ENCODE measurements at regions not wholly inside any gene's neighbourhood (a gene's known extent, or its start where the extent isn't known, plus 50 kb on each side); places are given as distances from the start of the nearest gene placed in this dataset.

- Histone ChIP-seq H3K4me2 (ENCODE audit: insufficient read depth in 1 of 2, low read depth in 2 of 2, low read length in 2 of 2) (no peak overlapping the region), H3K36me3 (ENCODE audit: control insufficient read depth in 2 of 4, insufficient read depth in 4 of 4, low read length in 3 of 4) (no peaks in the 10 kb centered on the region), H4K5ac (ENCODE audit: insufficient read length, low read depth, low read length) (no peak overlapping the region), H3K27ac (ENCODE audit: low read depth, low read length) (no peak overlapping the region), H2BK5ac (ENCODE audit: low read depth, low read length) (no peak overlapping the region), H3K27me3 (replicated peaks in 1 of 4; ENCODE audit: control insufficient read depth in 3 of 4, extremely low read depth in 1 of 4, insufficient read depth in 3 of 4, low read length in 3 of 4) (no peaks in the 10 kb centered on the region), H4K91ac (replicated peaks; ENCODE audit: insufficient read length, low read length) (no peak overlapping the region), H3K9ac (replicated peaks in 1 of 4; ENCODE audit: extremely low read depth in 1 of 4, low read depth in 3 of 4, low read length in 3 of 4) (no peak overlapping the region), H3K9me3 (ENCODE audit: insufficient read depth in 2 of 2, low read depth in 1 of 2, low read length in 1 of 2) (0 out of 4 replicates have a peak, but pooled peaks cover 0 to 4% of the 10 kb centered on the region in 2 experiments), H3K4me1 (replicated peaks in 1 of 4; ENCODE audit: control insufficient read depth in 3 of 4, insufficient read depth in 4 of 4, low read length in 3 of 4) (peaks cover 0 to 3% (median 0%) of the 10 kb centered on the region in 4 experiments; a peak in 1 of 7 replicates), H3K14ac (ENCODE audit: insufficient read length) (no peak overlapping the region), H3K56ac (replicated peaks; ENCODE audit: insufficient read length, low read depth, low read length) (no peak overlapping the region), H3K79me1 (ENCODE audit: low read depth, low read length) (no peaks in the 10 kb centered on the region), H3K4ac (replicated peaks; ENCODE audit: insufficient read length, low read depth, low read length) (no peak overlapping the region), H3K79me2 (ENCODE audit: control insufficient read depth in 1 of 2, insufficient read depth in 2 of 2, low read length in 2 of 2) (no peaks in the 10 kb centered on the region), H4K8ac (ENCODE audit: extremely low read depth, insufficient read depth, low read length) (no peak overlapping the region), H3K23ac (ENCODE audit: insufficient read length) (no peak overlapping the region), H2BK20ac (ENCODE audit: low read length) (no peak overlapping the region), H3K4me3 (ENCODE audit: extremely low read depth in 1 of 4, insufficient read depth in 2 of 4, low read depth in 3 of 4, low read length in 4 of 4) (no peak overlapping the region), H2AFZ (ENCODE audit: low read length) (no peak overlapping the region), H3K18ac (ENCODE audit: extremely low read depth, low read length) (no peak overlapping the region), H2BK12ac (ENCODE audit: low read depth, low read length) (no peak overlapping the region), H3K23me2 (ENCODE audit: low read depth, low read length) (no peaks in the 10 kb centered on the region), H4K20me1 (replicated peaks in 1 of 2; ENCODE audit: control insufficient read depth in 1 of 2, insufficient read depth in 2 of 2, low read length in 2 of 2) (no peaks in the 10 kb centered on the region), H2AK5ac (ENCODE audit: low read depth, low read length) (no peak overlapping the region), H2BK120ac (replicated peaks; ENCODE audit: low read depth, low read length) (no peak overlapping the region), H2BK15ac (ENCODE audit: low read length) (no peak overlapping the region)
- ChIA-PET CTCF (ENCODE audit: partially characterized antibody) (no interaction called here), POLR2A (ENCODE audit: partially characterized antibody) (no interaction called here)
- FAIRE-seq (no peak), DNase-seq (ENCODE audit: low read depth in 1 of 2, low spot score in 2 of 2) (no peak)
- 71% methylated on average over 1 of the region's 2 CpGs; no CpG with 5 or more reads in 1 of the 2 experiments for WGBS, 2 experiments (ENCODE audit: extremely low coverage in 1 of 2, insufficient coverage in 1 of 2, insufficient read length in 1 of 2, insufficient replicate concordance in 2 of 2, low coverage in 1 of 2, low lambda C conversion rate in 2 of 2, missing lambda C conversion rate in 1 of 2)
- TF ChIP-seq PHF8 (conservative IDR thresholded peaks at IDR 0.05; ENCODE audit: low read depth, low read length), result no peak
- peak; percentile 51; the same call in 1 of the 2 replicates for TF ChIP-seq KDM1A (IDR thresholded peaks at IDR 0.05; ENCODE audit: borderline replicate concordance, low read length)
- TF ChIP-seq E2F6 (IDR thresholded peaks at IDR 0.05), result no peak
These were observed 63.0 kb upstream of the HS3ST4 start for GRCh38 chr16:25628766-25629165.

Measured in H1 (cell line).